Endodermal cell (in vitro differentiated cells): ENCODE measurements at regions not wholly inside any gene's neighbourhood (a gene's known extent, or its start where the extent isn't known, plus 50 kb on each side); places are given as distances from the start of the nearest gene placed in this dataset.
A peak's percentile ranks its signal among the peaks of the same experiment; 100 is the strongest.

Source experiments
- DNase-seq: peaks from one replicate; pipeline ENCODE4 v3.0.0-alpha.2; 2017
- H3K27ac ChIP-seq: 2 replicates; pipeline ENCODE4 v1.5.1; 2013; ENCODE audit warnings: mild to moderate bottlenecking, low read depth, low read length, moderate library complexity
- H3K27me3 ChIP-seq: 2 replicates; pipeline ENCODE4 v1.6.1; 2013; ENCODE audit warnings: mild to moderate bottlenecking, low read length, moderate library complexity; ENCODE audit not compliant: insufficient read depth, control insufficient read depth, poor library complexity, severe bottlenecking
- H3K36me3 ChIP-seq: 2 replicates; pipeline ENCODE4 v1.7.0; 2013; ENCODE audit warnings: mild to moderate bottlenecking, low read length, moderate library complexity; ENCODE audit not compliant: control insufficient read depth, insufficient read depth
- H3K4me1 ChIP-seq: one replicate; pipeline ENCODE4 v1.7.0; 2013; ENCODE audit warnings: low read length; ENCODE audit not compliant: control insufficient read depth, insufficient read depth
- H3K4me3 ChIP-seq: 2 replicates; pipeline ENCODE4 v1.5.1; 2013; ENCODE audit warnings: mild to moderate bottlenecking, low read length, moderate library complexity
- H3K9ac ChIP-seq: 2 replicates; pipeline ENCODE4 v1.6.1; 2013; ENCODE audit warnings: mild to moderate bottlenecking, low read length, moderate library complexity; ENCODE audit not compliant: poor library complexity, severe bottlenecking; ENCODE audit errors: extremely low read depth
- H3K9me3 ChIP-seq: 2 replicates; pipeline ENCODE4 v1.6.1; 2013; ENCODE audit warnings: mild to moderate bottlenecking, low read length, moderate library complexity; ENCODE audit not compliant: control insufficient read depth
- H3K27ac Mint-ChIP-seq: 2 replicates; pipeline ENCODE4 v1.8.0; 2020; ENCODE audit warnings: mixed read lengths
- H3K27me3 Mint-ChIP-seq: 2 replicates; pipeline ENCODE4 v1.8.0; 2021; ENCODE audit warnings: mild to moderate bottlenecking, mixed read lengths; ENCODE audit not compliant: insufficient read depth
- H3K36me3 Mint-ChIP-seq: 2 replicates; pipeline ENCODE4 v1.8.0; 2020; ENCODE audit warnings: low read depth, mixed read lengths
- H3K4me1 Mint-ChIP-seq: 2 replicates; pipeline ENCODE4 v1.8.0; 2020; ENCODE audit warnings: mixed read lengths
- H3K4me3 Mint-ChIP-seq: 2 replicates; pipeline ENCODE4 v1.8.0; 2020; ENCODE audit warnings: mild to moderate bottlenecking, moderate library complexity, mixed read lengths
- H3K9me3 Mint-ChIP-seq: 2 replicates; pipeline ENCODE4 v1.8.0; 2020; ENCODE audit warnings: mild to moderate bottlenecking, mixed read lengths
- CTCF ChIP-seq: fragments of 200-600 bp; sonication (generic); conservative IDR thresholded peaks from 2 replicates; pipeline ENCODE4 v1.5.0; 2021; ENCODE audit warnings: antibody characterized with exemption, mild to moderate bottlenecking
- whole genome bisulfite sequencing, 2 experiments: methylation state at CpG; one replicate each; pipeline versions ENCODE4 v1.1.5 to v1.1.7; 2013; ENCODE audit warnings: missing lambda C conversion rate in 2 of 2, mixed read lengths in 1 of 2; ENCODE audit not compliant: insufficient coverage in 1 of 2, insufficient read length in 1 of 2; 5-methylcytosine and 5-hydroxymethylcytosine counted together

DNA sequence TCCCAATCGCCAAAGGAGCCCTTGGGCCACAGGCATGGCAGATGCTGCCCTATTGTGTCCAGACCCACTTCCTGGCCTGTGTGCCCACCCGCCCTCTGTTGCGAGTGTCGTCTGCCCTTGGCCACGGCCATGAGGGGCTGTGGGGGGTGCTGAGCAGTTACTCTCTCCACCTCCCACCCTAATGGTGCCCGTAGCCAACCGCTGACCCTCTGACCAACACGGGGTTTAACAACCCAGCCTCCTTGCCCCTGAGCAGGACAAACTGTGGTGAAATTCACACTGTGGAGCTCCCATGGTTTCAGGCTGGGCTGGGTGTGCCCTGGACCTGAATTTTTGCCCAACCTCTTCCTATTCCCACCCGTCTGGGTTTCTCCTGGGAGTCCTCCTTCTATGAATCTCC is 145.7 kb upstream of the HDAC4 start:
- Histone ChIP-seq H3K4me1 (no peaks in the 10 kb centered on the region), H3K9ac (no peak overlapping the region), H3K4me3 (no peak overlapping the region), H3K36me3 (no peaks in the 10 kb centered on the region), H3K27me3 (no peaks in the 10 kb centered on the region), H3K9me3 (no peaks in the 10 kb centered on the region), H3K27ac (no peak overlapping the region)
- no peaks in the 10 kb centered on the region for H3K9me3 Mint-ChIP-seq
- H3K4me3 Mint-ChIP-seq, result no peak overlapping the region
- no peaks in the 10 kb centered on the region for H3K4me1 Mint-ChIP-seq
- H3K27ac Mint-ChIP-seq, result no peak overlapping the region
- no peak for DNase-seq
- no peak for TF ChIP-seq CTCF
- H3K27me3 Mint-ChIP-seq, result peaks cover 2% of the 10 kb centered on the region
- no peaks in the 10 kb centered on the region for H3K36me3 Mint-ChIP-seq
- WGBS, 2 experiments, result 87 to 100% methylated on average over 4 to 9 of the region's 9 CpGs

GRCh38 chr2:239545741-239546392 is 145.0 kb upstream of the HDAC4 start:
- H3K9ac ChIP-seq, result no peak overlapping the region
- Mint-ChIP-seq H3K9me3 (peaks cover 2% of the 10 kb centered on the region), H3K4me3 (no peak overlapping the region), H3K4me1 (no peaks in the 10 kb centered on the region), H3K36me3 (no peaks in the 10 kb centered on the region), H3K27me3 (peaks cover 2% of the 10 kb centered on the region), H3K27ac (peak overlapping the region; percentile 52)
- 90 to 91% methylated on average over 7 to 14 of the region's 14 CpGs for WGBS, 2 experiments
- TF ChIP-seq CTCF, result no peak
- no peaks in the 10 kb centered on the region for H3K27me3 ChIP-seq
- no peaks in the 10 kb centered on the region for H3K36me3 ChIP-seq
- no peak overlapping the region for H3K4me3 ChIP-seq
- H3K4me1 ChIP-seq, result no peaks in the 10 kb centered on the region
- no peaks in the 10 kb centered on the region for H3K9me3 ChIP-seq
- no peak overlapping the region for H3K27ac ChIP-seq
- no peak for DNase-seq

- Histone ChIP-seq H3K4me1 (no peaks in the 10 kb centered on the region), H3K4me3 (no peak overlapping the region), H3K27ac (no peak overlapping the region), H3K9me3 (no peaks in the 10 kb centered on the region), H3K9ac (no peak overlapping the region), H3K27me3 (no peaks in the 10 kb centered on the region), H3K36me3 (no peaks in the 10 kb centered on the region)
- Mint-ChIP-seq H3K27ac (no peak overlapping the region), H3K9me3 (peaks cover 2% of the 10 kb centered on the region), H3K4me1 (no peaks in the 10 kb centered on the region), H3K36me3 (no peaks in the 10 kb centered on the region), H3K27me3 (peaks cover 2% of the 10 kb centered on the region), H3K4me3 (no peak overlapping the region)
- peak; percentile 13 for DNase-seq
- TF ChIP-seq CTCF, result no peak
- WGBS, 2 experiments, result 94 to 100% methylated on average over 3 to 12 of the region's 12 CpGs
Measured at GRCh38 chr2:239544918-239545465, 144.2 kb upstream of the HDAC4 start.
